PC-9 (cell line): ENCODE measurements at regions not wholly inside any gene's neighbourhood (a gene's known extent, or its start where the extent isn't known, plus 50 kb on each side); places are given as distances from the start of the nearest gene placed in this dataset.

Experiments
- BruUV-seq: library from RNA; stranded (reverse); fragments of 400-500 nt; replicated peaks from 2 replicates; lab custom pipeline; 2021; lab: Mats Ljungman, UMichigan
- CTCF ChIA-PET: fragments of 300-600 bp; sonication (Branson Sonifier 250); formaldehyde crosslinking; loops from one replicate; lab custom pipeline; 2022; ENCODE audit warnings: antibody characterized with exemption; lab: Charles Lee
- POLR2A ChIA-PET: fragments of 300-600 bp; sonication (Branson Sonifier 250); formaldehyde crosslinking; loops from one replicate; lab custom pipeline; 2022; ENCODE audit warnings: antibody characterized with exemption; ENCODE audit not compliant: unreplicated experiment; lab: Charles Lee
- DNase-seq, 2 experiments: peaks; one replicate each; pipeline versions ENCODE4 v3.0.0 to v3.0.0-alpha.2; 2015 to 2022; ENCODE audit warnings: mixed read lengths in 1 of 2
- H2AFZ ChIP-seq: fragments of 200-600 bp; sonication (generic); 2 replicates; pipeline ENCODE4 v1.8.1; 2017; ENCODE audit warnings: antibody characterized with exemption
- H3F3A ChIP-seq: fragments of 200-600 bp; sonication (generic); 2 replicates; pipeline ENCODE4 v1.8.1; 2017; ENCODE audit warnings: antibody characterized with exemption, mild to moderate bottlenecking, low read depth; ENCODE audit not compliant: insufficient read depth
- H3K27ac ChIP-seq: fragments of 200-600 bp; sonication (generic); 2 replicates; pipeline ENCODE4 v1.6.1; 2016; ENCODE audit warnings: mixed run types
- H3K27me3 ChIP-seq: fragments of 200-600 bp; sonication (generic); 2 replicates; pipeline ENCODE4 v1.6.1; 2016; ENCODE audit warnings: low read depth, mixed run types; ENCODE audit not compliant: insufficient read depth
- H3K36me3 ChIP-seq: fragments of 200-600 bp; sonication (generic); 2 replicates; pipeline ENCODE4 v1.6.1; 2016; ENCODE audit warnings: low read depth, mixed run types
- H3K4me1 ChIP-seq: fragments of 200-600 bp; sonication (generic); replicated peaks from 2 replicates; pipeline ENCODE4 v1.6.1; 2016; ENCODE audit warnings: mixed run types; ENCODE audit not compliant: insufficient read depth
- H3K4me2 ChIP-seq: fragments of 200-600 bp; sonication (generic); 2 replicates; pipeline ENCODE4 v1.6.1; 2017; ENCODE audit warnings: mixed run types
- H3K4me3 ChIP-seq: fragments of 200-600 bp; sonication (generic); 2 replicates; pipeline ENCODE4 v1.6.1; 2016; ENCODE audit warnings: mixed run types
- H3K79me2 ChIP-seq: fragments of 200-600 bp; sonication (generic); 2 replicates; pipeline ENCODE4 v1.6.1; 2017; ENCODE audit warnings: low read depth, mixed run types
- H3K9me2 ChIP-seq: fragments of 200-600 bp; sonication (generic); 2 replicates; pipeline ENCODE4 v1.8.1; 2017; ENCODE audit warnings: mild to moderate bottlenecking; ENCODE audit not compliant: insufficient read depth
- H3K9me3 ChIP-seq: fragments of 200-600 bp; sonication (generic); 2 replicates; pipeline ENCODE4 v1.8.1; 2016; ENCODE audit warnings: low read depth; ENCODE audit not compliant: insufficient read depth
- H4K20me1 ChIP-seq: fragments of 200-600 bp; sonication (generic); 2 replicates; pipeline ENCODE4 v1.8.1; 2017; ENCODE audit not compliant: insufficient read depth
- CTCF ChIP-seq: fragments of 200-600 bp; sonication (generic); conservative IDR thresholded peaks from 2 replicates; pipeline ENCODE4 v1.6.1; 2017; ENCODE audit warnings: mixed run types, antibody characterized with exemption, mild to moderate bottlenecking, moderate library complexity
- EZH2 ChIP-seq: fragments of 200-600 bp; sonication (generic); IDR thresholded peaks from 2 replicates; pipeline ENCODE4 v1.8.0; 2017; ENCODE audit warnings: antibody characterized with exemption, low read depth
- intact Hi-C: fragments of 100-400 bp; cut with micrococcal nuclease; formaldehyde crosslinking; loops from one replicate; pipeline ENCODE4 v1.10.0; 2022; ENCODE audit not compliant: unreplicated experiment

- Histone ChIP-seq H3K27ac (no peak overlapping the region), H3K4me2 (no peak overlapping the region)
Observed at GRCh38 chr4:124428648-124429047, 283.9 kb downstream of the ANKRD50 start.

GRCh38 chr4:124429746-124430250 is 282.7 kb downstream of the ANKRD50 start:
- H3K27ac ChIP-seq = no peak overlapping the region
- ChIA-PET POLR2A (no interaction called here), CTCF (no interaction called here)
- intact Hi-C loops = no loop called here
- H3K4me1 ChIP-seq = peaks cover 12% of the 10 kb centered on the region
- no peaks in the 10 kb centered on the region for H3K79me2 ChIP-seq
- TF ChIP-seq CTCF = no peak
- H3K4me2 ChIP-seq = no peak overlapping the region
- H3F3A ChIP-seq = 0 out of 2 replicates have a peak, but pooled peaks cover 3% of the 10 kb centered on the region
- H3K4me3 ChIP-seq = no peak overlapping the region
- H3K9me3 ChIP-seq = no peaks in the 10 kb centered on the region
- no peak overlapping the region; the same call in 1 of the 2 replicates for H2AFZ ChIP-seq
- no TSS peak for BruUV-seq
- no peaks in the 10 kb centered on the region for H3K27me3 ChIP-seq
- no peak for DNase-seq
- H3K36me3 ChIP-seq = no peaks in the 10 kb centered on the region
- H4K20me1 ChIP-seq = no peaks in the 10 kb centered on the region
- H3K9me2 ChIP-seq = no peaks in the 10 kb centered on the region

More at GRCh38 chr4:124428648-124429047, 283.9 kb downstream of the ANKRD50 start:
- BruUV-seq = no TSS peak
- TF ChIP-seq EZH2 = no peak
- no peak for TF ChIP-seq CTCF
- intact Hi-C loops = no loop called here
- H3K4me3 ChIP-seq = no peak overlapping the region
- no peak for DNase-seq
- no peak overlapping the region for H2AFZ ChIP-seq
- 0 out of 2 replicates have a peak, but pooled peaks cover 3% of the 10 kb centered on the region for H3F3A ChIP-seq
- H3K9me2 ChIP-seq = no peaks in the 10 kb centered on the region
- no peaks in the 10 kb centered on the region for H3K79me2 ChIP-seq
- H3K27me3 ChIP-seq = no peaks in the 10 kb centered on the region
- H3K36me3 ChIP-seq = no peaks in the 10 kb centered on the region
- H3K4me1 ChIP-seq = peaks cover 12% of the 10 kb centered on the region
- no peaks in the 10 kb centered on the region for H4K20me1 ChIP-seq
- CTCF ChIA-PET = no interaction called here
- no peaks in the 10 kb centered on the region for H3K9me3 ChIP-seq
- POLR2A ChIA-PET = interaction anchor here (0.7 kb wide), 1 partner anchor 676 kb away, joined by 4 read pairs; no protein-coding TSS in a partner anchor

GRCh38 chr4:124431653-124432192 is 280.8 kb downstream of the ANKRD50 start:
- Histone ChIP-seq H3K9me2 (no peaks in the 10 kb centered on the region), H3K4me1 (peaks cover 12% of the 10 kb centered on the region), H2AFZ (no peak overlapping the region), H4K20me1 (no peaks in the 10 kb centered on the region), H3K4me2 (no peak overlapping the region), H3K79me2 (no peaks in the 10 kb centered on the region), H3K27me3 (no peaks in the 10 kb centered on the region), H3F3A (0 out of 2 replicates have a peak, but pooled peaks cover 3% of the 10 kb centered on the region), H3K4me3 (no peak overlapping the region), H3K36me3 (no peaks in the 10 kb centered on the region), H3K9me3 (no peaks in the 10 kb centered on the region; the same call in 1 of the 2 replicates), H3K27ac (no peak overlapping the region)
- no peak for DNase-seq
- no peak for TF ChIP-seq EZH2
- no peak for TF ChIP-seq CTCF
- POLR2A ChIA-PET = no interaction called here
- BruUV-seq = no TSS peak
- CTCF ChIA-PET = no interaction called here
- intact Hi-C loops = no loop called here
